Vagina (tissue), 2 donors: ENCODE measurements at regions not wholly inside any gene's neighbourhood (a gene's known extent, or its start where the extent isn't known, plus 50 kb on each side); places are given as distances from the start of the nearest gene placed in this dataset.

ENCODE experiments used
- DNase-seq, 2 donors: peaks; one replicate each; pipeline ENCODE4 v3.0.0-alpha.2; 2017; ENCODE audit errors: extremely low spot score in 2 of 2
- H3K27ac ChIP-seq: fragments of 200-600 bp; sonication (generic); one replicate; pipeline ENCODE4 v1.5.1; 2019
- H3K27me3 ChIP-seq: fragments of 200-600 bp; sonication (generic); one replicate; pipeline ENCODE4 v1.5.1; 2019
- H3K36me3 ChIP-seq, 2 donors: fragments of 200-600 bp; sonication (generic); one replicate each; pipeline ENCODE4 v1.5.1; 2017 to 2019
- H3K4me1 ChIP-seq: fragments of 200-600 bp; sonication (generic); one replicate; pipeline ENCODE4 v1.5.1; 2019
- H3K4me3 ChIP-seq, 2 donors: fragments of 200-600 bp; sonication (generic); 1 replicate in 1 of 2; 2 replicates in 1 of 2; pipeline ENCODE4 v1.5.1; 2016 to 2019
- H3K9me3 ChIP-seq: fragments of 200-600 bp; sonication (generic); one replicate; pipeline ENCODE4 v1.5.1; 2019
- CTCF ChIP-seq, 3 experiments: fragments of 450-650 bp in 2 of 3; fragments of 200-600 bp in 1 of 3; sonication (generic) in 1 of 3; IDR thresholded peaks; one replicate each; pipeline ENCODE4 v1.5.1; 2017 to 2019; ENCODE audit warnings: antibody characterized with exemption in 3 of 3, mild to moderate bottlenecking in 2 of 3, moderate library complexity in 2 of 3
- POLR2A ChIP-seq, 2 donors: fragments of 450-650 bp; IDR thresholded peaks; one replicate each; pipeline ENCODE4 v1.6.1; 2017; ENCODE audit warnings: antibody characterized with exemption in 2 of 2, mild to moderate bottlenecking in 2 of 2, moderate library complexity in 2 of 2
- POLR2AphosphoS5 ChIP-seq, 2 donors: sonication (generic); formaldehyde crosslinking; IDR thresholded peaks; one replicate each; pipeline ENCODE4 v1.9.0; 2017; ENCODE audit warnings: antibody characterized with exemption in 2 of 2, mild to moderate bottlenecking in 2 of 2, low read depth in 1 of 2; ENCODE audit not compliant: insufficient read depth in 1 of 2
- intact Hi-C: fragments of 100-400 bp; cut with DNase I; formaldehyde crosslinking; loops from one replicate; pipeline ENCODE4 v1.15.1; 2023

GRCh38 chr1:22370190-22370498 is 81.5 kb upstream of the ZBTB40 start:
- no peaks in the 10 kb centered on the region for H3K9me3 ChIP-seq
- no peak for TF ChIP-seq POLR2AphosphoS5 (IDR thresholded peaks at IDR 0.05; ENCODE audit: insufficient read depth in 1 of 2, low read depth in 1 of 2)
- TF ChIP-seq POLR2A (IDR thresholded peaks at IDR 0.05), result no peak
- TF ChIP-seq CTCF (IDR thresholded peaks at IDR 0.05), result no peak
- intact Hi-C loops, result no loop called here
- H3K27me3 ChIP-seq, result no peaks in the 10 kb centered on the region
- DNase-seq, result no peak
- H3K27ac ChIP-seq, result no peak overlapping the region
- no peaks in the 10 kb centered on the region for H3K36me3 ChIP-seq
- no peak overlapping the region for H3K4me3 ChIP-seq
- H3K4me1 ChIP-seq, result no peaks in the 10 kb centered on the region

- Histone ChIP-seq H3K27ac (no peak overlapping the region), H3K9me3 (no peaks in the 10 kb centered on the region), H3K36me3 (no peaks in the 10 kb centered on the region), H3K4me3 (no peak overlapping the region), H3K4me1 (no peaks in the 10 kb centered on the region), H3K27me3 (no peaks in the 10 kb centered on the region)
- no peak for TF ChIP-seq POLR2A (IDR thresholded peaks at IDR 0.05)
- intact Hi-C loops, result no loop called here
- no peak for DNase-seq
Measured at GRCh38 chr1:22371408-22371807, 80.2 kb upstream of the ZBTB40 start.

GRCh38 chr1:22373252-22373651 is 78.4 kb upstream of the ZBTB40 start:
- Histone ChIP-seq H3K4me1 (no peaks in the 10 kb centered on the region), H3K27ac (no peak overlapping the region), H3K4me3 (no peak overlapping the region), H3K27me3 (no peaks in the 10 kb centered on the region), H3K36me3 (no peaks in the 10 kb centered on the region), H3K9me3 (no peaks in the 10 kb centered on the region)
- intact Hi-C loops, result no loop called here
- no peak for TF ChIP-seq CTCF (IDR thresholded peaks at IDR 0.05)
- TF ChIP-seq POLR2A (IDR thresholded peaks at IDR 0.05), result no peak
- no peak for TF ChIP-seq POLR2AphosphoS5 (IDR thresholded peaks at IDR 0.05; ENCODE audit: insufficient read depth in 1 of 2, low read depth in 1 of 2)
- no peak for DNase-seq

- H3K4me3 ChIP-seq, result no peak overlapping the region
- no peaks in the 10 kb centered on the region for H3K27me3 ChIP-seq
- TF ChIP-seq POLR2AphosphoS5 (IDR thresholded peaks at IDR 0.05; ENCODE audit: insufficient read depth in 1 of 2, low read depth in 1 of 2), result no peak
- no peak for TF ChIP-seq CTCF (IDR thresholded peaks at IDR 0.05)
- no peak for TF ChIP-seq POLR2A (IDR thresholded peaks at IDR 0.05)
- no peaks in the 10 kb centered on the region for H3K9me3 ChIP-seq
- no peaks in the 10 kb centered on the region for H3K36me3 ChIP-seq
- H3K4me1 ChIP-seq, result no peaks in the 10 kb centered on the region
- intact Hi-C loops, result no loop called here
- no peak for DNase-seq
- no peak overlapping the region for H3K27ac ChIP-seq
Measured at GRCh38 chr1:22374001-22374400, 77.7 kb upstream of the ZBTB40 start.

- DNase-seq, result no peak
- intact Hi-C loops, result no loop called here
- Histone ChIP-seq H3K4me3 (no peak overlapping the region), H3K27ac (no peak overlapping the region), H3K9me3 (no peaks in the 10 kb centered on the region), H3K27me3 (no peaks in the 10 kb centered on the region), H3K36me3 (no peaks in the 10 kb centered on the region), H3K4me1 (no peaks in the 10 kb centered on the region)
- no peak for TF ChIP-seq POLR2AphosphoS5 (IDR thresholded peaks at IDR 0.05; ENCODE audit: insufficient read depth in 1 of 2, low read depth in 1 of 2)
Measured at GRCh38 chr1:22375601-22376000, 76.0 kb upstream of the ZBTB40 start.

GRCh38 chr1:22376001-22376400 is 75.7 kb upstream of the ZBTB40 start:
- Histone ChIP-seq H3K36me3 (no peaks in the 10 kb centered on the region), H3K4me3 (no peak overlapping the region), H3K4me1 (no peaks in the 10 kb centered on the region), H3K27me3 (no peaks in the 10 kb centered on the region), H3K27ac (no peak overlapping the region), H3K9me3 (no peaks in the 10 kb centered on the region)
- intact Hi-C loops, result no loop called here
- no peak for DNase-seq
- TF ChIP-seq POLR2AphosphoS5 (IDR thresholded peaks at IDR 0.05; ENCODE audit: insufficient read depth in 1 of 2, low read depth in 1 of 2), result no peak
- no peak for TF ChIP-seq POLR2A (IDR thresholded peaks at IDR 0.05)
- no peak for TF ChIP-seq CTCF (IDR thresholded peaks at IDR 0.05)
